H1 (cell line): ENCODE measurements at regions not wholly inside any gene's neighbourhood (a gene's known extent, or its start where the extent isn't known, plus 50 kb on each side); places are given as distances from the start of the nearest gene placed in this dataset.

ENCODE experiments used
- CTCF ChIA-PET: fragments of 300-600 bp; sonication (Branson Sonifier 250); formaldehyde crosslinking; loops from one replicate; lab custom pipeline; 2021; ENCODE audit not compliant: partially characterized antibody; lab: Charles Lee
- POLR2A ChIA-PET: fragments of 300-600 bp; sonication (Branson Sonifier 250); formaldehyde crosslinking; loops from one replicate; lab custom pipeline; 2021; ENCODE audit warnings: inconsistent platforms; ENCODE audit not compliant: partially characterized antibody; lab: Charles Lee
- DNase-seq, 2 experiments: peaks; one replicate each; pipeline versions ENCODE4 v3.0.0 to v3.0.0-alpha.2; 2010 to 2022; ENCODE audit warnings: low spot score in 2 of 2, low read depth in 1 of 2, mixed read lengths in 1 of 2
- FAIRE-seq: peaks from 2 replicates; lab custom pipeline; 2011; peaks lifted over from hg19 to GRCh38; lab: Jason Lieb, UNC
- H2AFZ ChIP-seq: 2 replicates; pipeline ENCODE4 v1.8.1; 2012; ENCODE audit warnings: low read length, inconsistent platforms
- H2AK5ac ChIP-seq: 2 replicates; pipeline ENCODE4 v1.6.1; 2013; ENCODE audit warnings: low read depth, low read length
- H2BK120ac ChIP-seq: replicated peaks from 2 replicates; pipeline ENCODE3; 2013; ENCODE audit warnings: low read depth, low read length, inconsistent platforms
- H2BK12ac ChIP-seq: 2 replicates; pipeline ENCODE4 v1.6.1; 2013; ENCODE audit warnings: low read depth, low read length
- H2BK15ac ChIP-seq: 2 replicates; pipeline ENCODE4 v1.6.1; 2013; ENCODE audit warnings: low read length
- H2BK20ac ChIP-seq: 2 replicates; pipeline ENCODE4 v1.6.1; 2013; ENCODE audit warnings: low read length
- H2BK5ac ChIP-seq: 2 replicates; pipeline ENCODE4 v1.6.1; 2013; ENCODE audit warnings: low read depth, low read length
- H3K14ac ChIP-seq: 2 replicates; pipeline ENCODE4 v1.6.1; 2013; ENCODE audit warnings: inconsistent platforms; ENCODE audit not compliant: insufficient read length
- H3K18ac ChIP-seq: 2 replicates; pipeline ENCODE4 v1.6.1; 2013; ENCODE audit warnings: low read length; ENCODE audit errors: extremely low read depth
- H3K23ac ChIP-seq: 2 replicates; pipeline ENCODE4 v1.6.1; 2013; ENCODE audit warnings: inconsistent platforms; ENCODE audit not compliant: insufficient read length
- H3K23me2 ChIP-seq: 2 replicates; pipeline ENCODE4 v1.6.1; 2013; ENCODE audit warnings: low read depth, low read length
- H3K27ac ChIP-seq: 2 replicates; pipeline ENCODE4 v1.6.1; 2011; ENCODE audit warnings: low read depth, low read length, inconsistent platforms
- H3K27me3 ChIP-seq, 4 experiments: replicated peaks in 1 of 4; 1 replicate in 1 of 4; 2 replicates in 3 of 4; pipeline versions ENCODE4 v1.6.1 to v1.8.1; 2011 to 2013; ENCODE audit warnings: low read length in 3 of 4, mild to moderate bottlenecking in 3 of 4, inconsistent platforms in 2 of 4, mixed read lengths in 2 of 4, moderate library complexity in 1 of 4; ENCODE audit not compliant: control insufficient read depth in 3 of 4, insufficient read depth in 3 of 4; ENCODE audit errors: extremely low read depth in 1 of 4
- H3K36me3 ChIP-seq, 4 experiments: 2 replicates each; pipeline versions ENCODE4 v1.6.1 to v1.8.1; 2011 to 2013; ENCODE audit warnings: mild to moderate bottlenecking in 4 of 4, low read length in 3 of 4, moderate library complexity in 2 of 4, control low read depth in 1 of 4, inconsistent platforms in 1 of 4; ENCODE audit not compliant: insufficient read depth in 4 of 4, control insufficient read depth in 2 of 4
- H3K4ac ChIP-seq: replicated peaks from 2 replicates; pipeline ENCODE3; 2013; ENCODE audit warnings: low read length, low read depth, mixed read lengths, inconsistent platforms; ENCODE audit not compliant: insufficient read length
- H3K4me1 ChIP-seq, 4 experiments: replicated peaks in 1 of 4; 1 replicate in 1 of 4; 2 replicates in 3 of 4; pipeline versions ENCODE4 v1.6.1 to v1.8.1; 2011 to 2013; ENCODE audit warnings: low read length in 3 of 4, inconsistent platforms in 2 of 4, mixed read lengths in 1 of 4; ENCODE audit not compliant: insufficient read depth in 4 of 4, control insufficient read depth in 3 of 4
- H3K4me2 ChIP-seq, 2 experiments: 2 replicates each; pipeline versions ENCODE4 v1.6.1 to v1.8.1; 2011 to 2013; ENCODE audit warnings: low read depth in 2 of 2, low read length in 2 of 2, control low read depth in 1 of 2, inconsistent platforms in 1 of 2, mild to moderate bottlenecking in 1 of 2; ENCODE audit not compliant: insufficient read depth in 1 of 2
- H3K4me3 ChIP-seq, 4 experiments: fragments of 200-600, 300-600 bp in 1 of 4; sonication (generic), shearing (Covaris generic), sonication (Bioruptor Twin) in 1 of 4; 2 replicates each; pipeline versions ENCODE4 v1.5.1 to v1.8.1; 2011 to 2016; ENCODE audit warnings: low read length in 4 of 4, low read depth in 3 of 4, control low read depth in 2 of 4, inconsistent platforms in 2 of 4, mild to moderate bottlenecking in 2 of 4, mixed read lengths in 1 of 4, moderate library complexity in 1 of 4; ENCODE audit not compliant: insufficient read depth in 2 of 4; ENCODE audit errors: extremely low read depth in 1 of 4
- H3K56ac ChIP-seq: replicated peaks from 2 replicates; pipeline ENCODE3; 2013; ENCODE audit warnings: low read depth, mild to moderate bottlenecking, mixed read lengths, low read length, inconsistent platforms; ENCODE audit not compliant: insufficient read length
- H3K79me1 ChIP-seq: 2 replicates; pipeline ENCODE4 v1.6.1; 2013; ENCODE audit warnings: low read depth, low read length, control low read depth
- H3K79me2 ChIP-seq, 2 experiments: 2 replicates each; pipeline versions ENCODE4 v1.6.1 to v1.8.1; 2012 to 2013; ENCODE audit warnings: low read length in 2 of 2, mild to moderate bottlenecking in 2 of 2, inconsistent platforms in 1 of 2; ENCODE audit not compliant: insufficient read depth in 2 of 2, control insufficient read depth in 1 of 2
- H3K9ac ChIP-seq, 4 experiments: replicated peaks in 1 of 4; 1 replicate in 1 of 4; 2 replicates in 3 of 4; pipeline versions ENCODE4 v1.6.1 to v1.8.1; 2011 to 2013; ENCODE audit warnings: low read depth in 3 of 4, low read length in 3 of 4, control low read depth in 2 of 4, mild to moderate bottlenecking in 2 of 4, moderate library complexity in 2 of 4, inconsistent platforms in 1 of 4; ENCODE audit errors: extremely low read depth in 1 of 4
- H3K9me3 ChIP-seq, 2 experiments: 2 replicates each; pipeline versions ENCODE4 v1.6.1 to v1.8.1; 2012 to 2013; ENCODE audit warnings: mild to moderate bottlenecking in 2 of 2, moderate library complexity in 2 of 2, control low read depth in 1 of 2, inconsistent platforms in 1 of 2, low read depth in 1 of 2, low read length in 1 of 2, mixed read lengths in 1 of 2; ENCODE audit not compliant: insufficient read depth in 2 of 2
- H4K20me1 ChIP-seq, 2 experiments: replicated peaks in 1 of 2; 2 replicates each; pipeline versions ENCODE3 to v1.8.1; 2011 to 2013; ENCODE audit warnings: inconsistent platforms in 2 of 2, low read length in 2 of 2, mild to moderate bottlenecking in 1 of 2; ENCODE audit not compliant: insufficient read depth in 2 of 2, control insufficient read depth in 1 of 2
- H4K5ac ChIP-seq: 2 replicates; pipeline ENCODE4 v1.6.1; 2013; ENCODE audit warnings: low read length, low read depth, mixed read lengths, inconsistent platforms; ENCODE audit not compliant: insufficient read length
- H4K8ac ChIP-seq: 2 replicates; pipeline ENCODE4 v1.8.0; 2013; ENCODE audit warnings: mild to moderate bottlenecking, moderate library complexity, low read length, inconsistent platforms; ENCODE audit not compliant: insufficient read depth; ENCODE audit errors: extremely low read depth
- H4K91ac ChIP-seq: replicated peaks from 2 replicates; pipeline ENCODE3; 2013; ENCODE audit warnings: low read length, mixed read lengths, inconsistent platforms; ENCODE audit not compliant: insufficient read length
- ATF2 ChIP-seq: IDR thresholded peaks from 2 replicates; pipeline ENCODE4 v1.6.1; 2012; ENCODE audit warnings: low read length, inconsistent platforms
- CBX5 ChIP-seq: fragments of 300-800, 300-1000 bp; sonication (generic); IDR thresholded peaks from 2 replicates; pipeline ENCODE4 v1.7.1; 2016; ENCODE audit warnings: antibody characterized with exemption, low read length, low read depth
- CHD1 ChIP-seq: IDR thresholded peaks from 2 replicates; pipeline ENCODE4 v1.6.1; 2012; ENCODE audit warnings: low read depth, low read length, improper control_type of control experiment
- CHD2 ChIP-seq: IDR thresholded peaks from 2 replicates; pipeline ENCODE4 v1.6.1; 2012; ENCODE audit warnings: low read length, improper control_type of control experiment
- EGR1 ChIP-seq: IDR thresholded peaks from 2 replicates; pipeline ENCODE4 v1.6.1; 2011; ENCODE audit warnings: low read depth, low read length, borderline replicate concordance
- EP300 ChIP-seq, 2 experiments: IDR thresholded peaks; 1 replicate in 1 of 2; 2 replicates in 1 of 2; pipeline ENCODE4 v1.6.1; 2011 to 2012; ENCODE audit warnings: low read depth in 2 of 2, low read length in 2 of 2, mild to moderate bottlenecking in 2 of 2, borderline replicate concordance in 1 of 2, inconsistent platforms in 1 of 2, moderate library complexity in 1 of 2
- HDAC2 ChIP-seq, 2 experiments: fragments of 300-600 bp in 1 of 2; sonication (generic) in 1 of 2; IDR thresholded peaks; 2 replicates each; pipeline ENCODE4 v1.6.1; 2011 to 2012; ENCODE audit warnings: low read depth in 2 of 2, low read length in 2 of 2, mild to moderate bottlenecking in 2 of 2, moderate library complexity in 2 of 2, borderline replicate concordance in 1 of 2, inconsistent platforms in 1 of 2
- KDM5A ChIP-seq: fragments of 200-600 bp; IDR thresholded peaks from 2 replicates; pipeline ENCODE4 v1.7.1; 2012; ENCODE audit warnings: mild to moderate bottlenecking, low read length, inconsistent platforms, mixed read lengths
- NRF1 ChIP-seq: IDR thresholded peaks from 2 replicates; pipeline ENCODE4 v1.6.1; 2011; ENCODE audit warnings: mild to moderate bottlenecking, low read depth, low read length, improper control_type of control experiment
- POLR2AphosphoS5 ChIP-seq: IDR thresholded peaks from 2 replicates; pipeline ENCODE4 v1.6.1; 2011; ENCODE audit warnings: low read depth, low read length
- RAD21 ChIP-seq, 2 experiments: IDR thresholded peaks in 1 of 2; conservative IDR thresholded peaks in 1 of 2; 2 replicates each; pipeline ENCODE4 v1.6.1; 2011; ENCODE audit warnings: low read depth in 2 of 2, low read length in 2 of 2, improper control_type of control experiment in 1 of 2, inconsistent platforms in 1 of 2, mild to moderate bottlenecking in 1 of 2, moderate library complexity in 1 of 2
- TAF7 ChIP-seq: optimal IDR thresholded peaks from 2 replicates; pipeline ENCODE3; 2011; ENCODE audit warnings: low read depth, mild to moderate bottlenecking, inconsistent platforms, low read length, moderate library complexity, borderline replicate concordance
- TBP ChIP-seq: IDR thresholded peaks from 2 replicates; pipeline ENCODE4 v1.6.1; 2011; ENCODE audit warnings: low read depth, low read length, improper control_type of control experiment
- WGBS, 2 experiments: shearing (Covaris generic) in 1 of 2; methylation state at CpG; one replicate each; pipeline versions ENCODE4 v1.1.6 to v1.1.7; 2013 to 2015; ENCODE audit warnings: low lambda C conversion rate in 2 of 2, mixed read lengths in 2 of 2, inconsistent platforms in 1 of 2, low coverage in 1 of 2, missing lambda C conversion rate in 1 of 2; ENCODE audit not compliant: insufficient replicate concordance in 2 of 2, insufficient coverage in 1 of 2, insufficient read length in 1 of 2; ENCODE audit errors: extremely low coverage in 1 of 2, missing lambda C conversion rate in 1 of 2; 5-methylcytosine and 5-hydroxymethylcytosine counted together

GRCh38 chr13:74080762-74081161 lies 53.4 kb downstream of the KLF12 start:
- Histone ChIP-seq H3K9ac (no peak overlapping the region), H3K23ac (no peak overlapping the region), H3K56ac (no peak overlapping the region), H2BK12ac (no peak overlapping the region), H3K36me3 (no peaks in the 10 kb centered on the region), H3K9me3 (no peaks in the 10 kb centered on the region), H3K14ac (no peak overlapping the region), H2BK15ac (no peak overlapping the region), H2BK5ac (no peak overlapping the region), H3K4me3 (no peak overlapping the region), H3K79me1 (no peaks in the 10 kb centered on the region), H4K5ac (no peak overlapping the region), H3K4me2 (no peak overlapping the region), H4K20me1 (peaks cover 0 to 1% of the 10 kb centered on the region in 2 experiments), H2BK120ac (no peak overlapping the region), H3K27ac (no peak overlapping the region), H3K4ac (no peak overlapping the region), H4K8ac (no peak overlapping the region), H3K4me1 (peaks cover 0 to 3% (median 0%) of the 10 kb centered on the region in 4 experiments; a peak in 1 of 7 replicates), H4K91ac (no peak overlapping the region), H3K18ac (no peak overlapping the region), H3K27me3 (no peaks in the 10 kb centered on the region), H3K23me2 (no peaks in the 10 kb centered on the region), H2AK5ac (no peak overlapping the region), H2AFZ (no peak overlapping the region), H2BK20ac (no peak overlapping the region), H3K79me2 (peaks cover 0 to 3% of the 10 kb centered on the region in 2 experiments; a peak in 2 of 4 replicates)
- ChIA-PET POLR2A (no interaction called here), CTCF (interaction anchor here (0.5 to 0.9 kb wide), 3 partner anchors 60 to 1286 kb away, joined by 3 read pairs; no protein-coding TSS in a partner anchor)
- DNase-seq, result no peak
- 69% methylated on average over 1 of the region's 1 CpG; no CpG with 5 or more reads in 1 of the 2 experiments for WGBS, 2 experiments
- no peak for FAIRE-seq
- no peak for TF ChIP-seq POLR2AphosphoS5
- no peak for TF ChIP-seq TAF7
- TF ChIP-seq EGR1, result no peak
- TF ChIP-seq CHD1, result no peak
- TF ChIP-seq HDAC2 (IDR thresholded peaks at IDR 0.05; ENCODE audit: borderline replicate concordance in 1 of 2, low read depth in 2 of 2, low read length in 2 of 2), result no peak
- no peak for TF ChIP-seq KDM5A
- no peak for TF ChIP-seq EP300 (IDR thresholded peaks at IDR 0.05; ENCODE audit: borderline replicate concordance in 1 of 2, low read depth in 2 of 2, low read length in 2 of 2)
- no peak for TF ChIP-seq RAD21 (IDR thresholded peaks at IDR 0.05 in 1 of 2, conservative IDR thresholded peaks at IDR 0.05 in 1 of 2; ENCODE audit: low read depth in 2 of 2, low read length in 2 of 2)
- no peak for TF ChIP-seq CBX5
- TF ChIP-seq CHD2, result no peak
- TF ChIP-seq ATF2, result no peak
- no peak for TF ChIP-seq TBP
- TF ChIP-seq NRF1, result no peak
